Spleen (tissue), 11 donors: ENCODE measurements at regions not wholly inside any gene's neighbourhood (a gene's known extent, or its start where the extent isn't known, plus 50 kb on each side); places are given as distances from the start of the nearest gene placed in this dataset.

Source experiments
- DNase-seq: peaks from one replicate; pipeline ENCODE4 v3.0.0-alpha.2; 2020
- H3K27ac ChIP-seq, 8 donors: fragments of 200-600 bp; sonication (generic) in 7 of 8; 1 replicate in 4 of 8; 2 replicates in 4 of 8; pipeline versions ENCODE4 v1.5.0 to v1.8.0; 2016 to 2021; ENCODE audit warnings: inconsistent platforms in 4 of 8, mild to moderate bottlenecking in 4 of 8, moderate library complexity in 1 of 8
- H3K27me3 ChIP-seq, 7 donors: fragments of 200-600 bp; sonication (generic) in 6 of 7; replicated peaks in 1 of 7; 1 replicate in 4 of 7; 2 replicates in 3 of 7; pipeline versions ENCODE4 v1.5.0 to v1.8.0; 2016 to 2021; ENCODE audit warnings: inconsistent platforms in 3 of 7, mild to moderate bottlenecking in 1 of 7
- H3K36me3 ChIP-seq, 6 donors: fragments of 200-600 bp; sonication (generic) in 5 of 6; 1 replicate in 4 of 6; 2 replicates in 2 of 6; pipeline versions ENCODE4 v1.5.0 to v1.8.0; 2016 to 2021; ENCODE audit warnings: inconsistent platforms in 2 of 6
- H3K4me1 ChIP-seq, 6 donors: fragments of 200-600 bp; sonication (generic) in 5 of 6; 1 replicate in 3 of 6; 2 replicates in 3 of 6; pipeline versions ENCODE4 v1.5.0 to v1.8.0; 2016 to 2021; ENCODE audit warnings: inconsistent platforms in 3 of 6
- H3K4me3 ChIP-seq, 8 donors: fragments of 200-600 bp; sonication (generic) in 7 of 8; 1 replicate in 4 of 8; 2 replicates in 4 of 8; pipeline versions ENCODE4 v1.5.0 to v1.8.0; 2016 to 2021; ENCODE audit warnings: inconsistent platforms in 4 of 8, mild to moderate bottlenecking in 4 of 8, moderate library complexity in 2 of 8
- H3K9me3 ChIP-seq, 8 donors: fragments of 200-600 bp; sonication (generic) in 7 of 8; 1 replicate in 4 of 8; 2 replicates in 4 of 8; pipeline versions ENCODE4 v1.5.0 to v1.8.0; 2016 to 2021; ENCODE audit warnings: inconsistent platforms in 4 of 8
- CTCF ChIP-seq, 11 experiments: fragments of 200-600 bp in 7 of 11; fragments of 450-650 bp in 4 of 11; sonication (generic) in 4 of 11; IDR thresholded peaks in 8 of 11; conservative IDR thresholded peaks in 3 of 11; 1 replicate in 7 of 11; 2 replicates in 4 of 11; pipeline versions ENCODE4 v1.4.0 to v1.8.0; 2016 to 2021; ENCODE audit warnings: antibody characterized with exemption in 11 of 11, inconsistent platforms in 4 of 11, mild to moderate bottlenecking in 1 of 11
- POLR2A ChIP-seq, 3 donors: fragments of 450-650 bp; IDR thresholded peaks; one replicate each; pipeline ENCODE4 v1.5.1; 2017; ENCODE audit warnings: antibody characterized with exemption in 3 of 3, mild to moderate bottlenecking in 1 of 3
- POLR2AphosphoS5 ChIP-seq, 3 donors: sonication (generic); formaldehyde crosslinking; IDR thresholded peaks; one replicate each; pipeline ENCODE4 v1.5.1; 2017; ENCODE audit warnings: antibody characterized with exemption in 3 of 3
- WGBS, 5 donors: extraction: QIAGEN DNeasy Blood & Tissue Kit in 3 of 5; methylation state at CpG; one replicate each; pipeline versions ENCODE4 v1.1.5 to v1.1.7; 2013 to 2018; 5-methylcytosine and 5-hydroxymethylcytosine counted together
- intact Hi-C: fragments of 100-400 bp; cut with DNase I; formaldehyde crosslinking; loops from one replicate; pipeline ENCODE4 v1.15.0; 2023; ENCODE audit warnings: low total_unique reads
- donor health status: healthy with polysubstance abuse.
- donor health status: DM: no; HTN: no; CAD: no; lungs with moderate emphysema.
- donor health status: DM: no; HTN: no; CAD: no.
- donor health status: Bipolar disorder and iron deficiency.
- donor health status: healthy.
- donor health status: DM: no; HTN: no; CAD: no.
- donor health status: DM: yes; HTN: yes; CAD: no.

- 30 to 39% (median 33%) methylated on average over 6 of the region's 6 CpGs for WGBS, 5 donors
- no peak for DNase-seq
- no peak for TF ChIP-seq POLR2A (IDR thresholded peaks at IDR 0.05)
- TF ChIP-seq CTCF (IDR thresholded peaks at IDR 0.05 in 8 of 11, conservative IDR thresholded peaks at IDR 0.05 in 3 of 11), result no peak
- no peak for TF ChIP-seq POLR2AphosphoS5 (IDR thresholded peaks at IDR 0.05)
- H3K9me3 ChIP-seq, result no peaks in the 10 kb centered on the region
- peaks cover 0 to 6% (median 0%) of the 10 kb centered on the region in 7 donors for H3K27me3 ChIP-seq
- H3K27ac ChIP-seq, result no peak overlapping the region
- H3K4me1 ChIP-seq, result peaks cover 0 to 10% (median 2%) of the 10 kb centered on the region in 6 donors
- no peaks in the 10 kb centered on the region for H3K36me3 ChIP-seq
- intact Hi-C loops, result no loop called here
- H3K4me3 ChIP-seq, result no peak overlapping the region
Observed at GRCh38 chr9:79357616-79358015, 214.1 kb upstream of the TLE4 start.

- Histone ChIP-seq H3K36me3 (no peaks in the 10 kb centered on the region), H3K9me3 (no peaks in the 10 kb centered on the region), H3K4me1 (peaks cover 0 to 10% (median 2%) of the 10 kb centered on the region in 6 donors), H3K4me3 (no peak overlapping the region), H3K27me3 (peaks cover 0 to 9% (median 0%) of the 10 kb centered on the region in 7 donors), H3K27ac (no peak overlapping the region)
- no peak for DNase-seq
- TF ChIP-seq CTCF (IDR thresholded peaks at IDR 0.05 in 8 of 11, conservative IDR thresholded peaks at IDR 0.05 in 3 of 11) (no peak), POLR2AphosphoS5 (IDR thresholded peaks at IDR 0.05) (no peak), POLR2A (IDR thresholded peaks at IDR 0.05) (no peak)
- 74 to 88% (median 85%) methylated on average over 5 of the region's 5 CpGs for WGBS, 5 donors
- intact Hi-C loops, result no loop called here
Observed at GRCh38 chr9:79360387-79361347, 211.1 kb upstream of the TLE4 start.

GRCh38 chr9:79362100-79363081 is 209.4 kb upstream of the TLE4 start:
- Histone ChIP-seq H3K36me3 (no peaks in the 10 kb centered on the region), H3K9me3 (no peaks in the 10 kb centered on the region), H3K4me3 (no peak overlapping the region), H3K27me3 (peaks cover 0 to 9% (median 0%) of the 10 kb centered on the region in 7 donors), H3K4me1 (peaks cover 0 to 2% (median 0%) of the 10 kb centered on the region in 6 donors), H3K27ac (no peak overlapping the region)
- TF ChIP-seq POLR2AphosphoS5 (IDR thresholded peaks at IDR 0.05) (no peak), POLR2A (IDR thresholded peaks at IDR 0.05) (no peak), CTCF (IDR thresholded peaks at IDR 0.05 in 8 of 11, conservative IDR thresholded peaks at IDR 0.05 in 3 of 11) (no peak)
- intact Hi-C loops, result no loop called here
- DNase-seq, result no peak
- WGBS, 5 donors, result 74 to 80% (median 77%) methylated on average over 9 of the region's 9 CpGs
